SU-DHL-6 (cell line): ENCODE measurements at regions not wholly inside any gene's neighbourhood (a gene's known extent, or its start where the extent isn't known, plus 50 kb on each side); places are given as distances from the start of the nearest gene placed in this dataset.

Experiments used
- CTCF ChIP-seq: fragments of 200-600 bp; sonication (generic); IDR thresholded peaks from one replicate; pipeline ENCODE4 v1.5.1; 2017; ENCODE audit warnings: antibody characterized with exemption, mild to moderate bottlenecking, low read length, moderate library complexity; ENCODE audit not compliant: insufficient read depth, poor library complexity, severe bottlenecking
- EZH2phosphoT487 ChIP-seq: fragments of 200-600 bp; sonication (generic), shearing (Covaris generic); conservative IDR thresholded peaks from 2 replicates; pipeline ENCODE4 v1.6.1; 2018; ENCODE audit warnings: mild to moderate bottlenecking, antibody characterized with exemption, low read length, moderate library complexity, mixed read lengths

DNA sequence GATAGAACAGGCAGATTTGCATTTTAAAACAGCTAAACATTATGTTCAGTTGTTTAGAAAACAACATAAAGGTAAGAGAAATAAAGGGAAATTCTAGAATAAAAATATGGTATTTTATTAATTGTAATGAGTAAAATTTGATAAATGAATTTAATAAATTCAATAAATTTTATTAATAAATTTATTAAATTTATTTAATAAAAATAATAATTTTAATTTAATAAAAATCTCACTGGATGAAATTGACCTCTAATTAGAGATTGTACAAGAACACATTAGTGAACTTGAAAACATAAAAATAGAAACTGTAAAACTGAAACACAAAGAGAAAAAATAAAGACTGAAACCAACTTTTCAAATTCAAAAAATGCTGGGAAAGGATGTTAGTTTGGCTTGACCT, 605.7 kb upstream of the LRRC4C start:
- TF ChIP-seq CTCF, result no peak
- no peak for TF ChIP-seq EZH2phosphoT487
